Fibroblast of lung (primary cell): ENCODE measurements at regions not wholly inside any gene's neighbourhood (a gene's known extent, or its start where the extent isn't known, plus 50 kb on each side); places are given as distances from the start of the nearest gene placed in this dataset.

Source experiments
- DNase-seq, 2 donors: peaks; one replicate each; pipeline versions ENCODE4 v3.0.0 to v3.0.0-alpha.2; 2010; ENCODE audit warnings: low read depth in 2 of 2
- H2AFZ ChIP-seq: 2 replicates; pipeline ENCODE4 v1.5.1; 2012; ENCODE audit warnings: low read length, control low read depth, inconsistent platforms
- H3K27ac ChIP-seq: 2 replicates; pipeline ENCODE4 v1.5.1; 2011; ENCODE audit warnings: low read length, control low read depth; ENCODE audit not compliant: insufficient read depth
- H3K27me3 ChIP-seq: 2 replicates; pipeline ENCODE4 v1.5.1; 2011; ENCODE audit warnings: mild to moderate bottlenecking, low read length; ENCODE audit not compliant: control insufficient read depth, insufficient read depth
- H3K36me3 ChIP-seq: 2 replicates; pipeline ENCODE4 v1.5.1; 2011; ENCODE audit warnings: low read length; ENCODE audit not compliant: control insufficient read depth, insufficient read depth
- H3K4me1 ChIP-seq: 2 replicates; pipeline ENCODE4 v1.5.1; 2011; ENCODE audit warnings: low read length; ENCODE audit not compliant: control insufficient read depth, insufficient read depth; ENCODE audit errors: extremely low read depth
- H3K4me2 ChIP-seq: 2 replicates; pipeline ENCODE4 v1.5.1; 2011; ENCODE audit warnings: low read length, control low read depth; ENCODE audit not compliant: insufficient read depth; ENCODE audit errors: extremely low read depth
- H3K4me3 ChIP-seq, 4 experiments: fragments of 200-600 bp in 1 of 4; sonication (generic) in 1 of 4; replicated peaks in 1 of 4; 2 replicates each; pipeline ENCODE4 v1.5.1; 2011 to 2016; ENCODE audit warnings: low read length in 4 of 4, low read depth in 3 of 4, mild to moderate bottlenecking in 3 of 4, control low read depth in 2 of 4, inconsistent platforms in 1 of 4, mixed read lengths in 1 of 4; ENCODE audit not compliant: insufficient read depth in 1 of 4; ENCODE audit errors: control extremely low read depth in 1 of 4
- H3K79me2 ChIP-seq: 2 replicates; pipeline ENCODE4 v1.5.1; 2012; ENCODE audit warnings: mild to moderate bottlenecking, low read length, inconsistent platforms; ENCODE audit not compliant: control insufficient read depth, insufficient read depth
- H3K9ac ChIP-seq: 2 replicates; pipeline ENCODE4 v1.5.1; 2011; ENCODE audit warnings: mild to moderate bottlenecking, low read length, control low read depth; ENCODE audit not compliant: insufficient read depth
- H3K9me3 ChIP-seq: 2 replicates; pipeline ENCODE4 v1.5.1; 2012; ENCODE audit warnings: low read depth, low read length; ENCODE audit not compliant: control insufficient read depth, insufficient read depth
- H4K20me1 ChIP-seq: 2 replicates; pipeline ENCODE4 v1.5.1; 2011; ENCODE audit warnings: low read length; ENCODE audit not compliant: control insufficient read depth, insufficient read depth; ENCODE audit errors: extremely low read depth
- EZH2 ChIP-seq: IDR thresholded peaks from 2 replicates; pipeline ENCODE4 v1.5.1; 2012; ENCODE audit warnings: low read length, control low read depth, mild to moderate bottlenecking; ENCODE audit errors: missing control alignments
- TF ChIP-seq, protein P1 (sequence below), 2 donors: IDR thresholded peaks in 1 of 2; conservative IDR thresholded peaks in 1 of 2; 1 replicate in 1 of 2; 2 replicates in 1 of 2; pipeline ENCODE4 v1.5.1; 2011 to 2012; ENCODE audit warnings: low read length in 2 of 2, control low read depth in 1 of 2, inconsistent platforms in 1 of 2, low read depth in 1 of 2, mild to moderate bottlenecking in 1 of 2

GRCh38 chr10:62652114-62652513, 152.4 kb upstream of the ADO start:
- Histone ChIP-seq H3K4me3 (no peak overlapping the region), H3K79me2 (no peaks in the 10 kb centered on the region), H3K9ac (no peak overlapping the region), H3K27ac (no peak overlapping the region), H3K4me2 (no peak overlapping the region), H3K27me3 (no peaks in the 10 kb centered on the region), H3K36me3 (no peaks in the 10 kb centered on the region), H4K20me1 (no peaks in the 10 kb centered on the region), H3K4me1 (no peaks in the 10 kb centered on the region), H2AFZ (no peak overlapping the region), H3K9me3 (no peaks in the 10 kb centered on the region)
- TF ChIP-seq EZH2: no peak
- TF ChIP-seq, protein P1, sequence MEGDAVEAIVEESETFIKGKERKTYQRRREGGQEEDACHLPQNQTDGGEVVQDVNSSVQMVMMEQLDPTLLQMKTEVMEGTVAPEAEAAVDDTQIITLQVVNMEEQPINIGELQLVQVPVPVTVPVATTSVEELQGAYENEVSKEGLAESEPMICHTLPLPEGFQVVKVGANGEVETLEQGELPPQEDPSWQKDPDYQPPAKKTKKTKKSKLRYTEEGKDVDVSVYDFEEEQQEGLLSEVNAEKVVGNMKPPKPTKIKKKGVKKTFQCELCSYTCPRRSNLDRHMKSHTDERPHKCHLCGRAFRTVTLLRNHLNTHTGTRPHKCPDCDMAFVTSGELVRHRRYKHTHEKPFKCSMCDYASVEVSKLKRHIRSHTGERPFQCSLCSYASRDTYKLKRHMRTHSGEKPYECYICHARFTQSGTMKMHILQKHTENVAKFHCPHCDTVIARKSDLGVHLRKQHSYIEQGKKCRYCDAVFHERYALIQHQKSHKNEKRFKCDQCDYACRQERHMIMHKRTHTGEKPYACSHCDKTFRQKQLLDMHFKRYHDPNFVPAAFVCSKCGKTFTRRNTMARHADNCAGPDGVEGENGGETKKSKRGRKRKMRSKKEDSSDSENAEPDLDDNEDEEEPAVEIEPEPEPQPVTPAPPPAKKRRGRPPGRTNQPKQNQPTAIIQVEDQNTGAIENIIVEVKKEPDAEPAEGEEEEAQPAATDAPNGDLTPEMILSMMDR (conservative IDR thresholded peaks at IDR 0.05 in 1 of 2, IDR thresholded peaks at IDR 0.05 in 1 of 2; ENCODE audit: low read depth in 1 of 2, low read length in 2 of 2): no peak
- DNase-seq: peak in 1 of 2 donors; percentile 82

DNA sequence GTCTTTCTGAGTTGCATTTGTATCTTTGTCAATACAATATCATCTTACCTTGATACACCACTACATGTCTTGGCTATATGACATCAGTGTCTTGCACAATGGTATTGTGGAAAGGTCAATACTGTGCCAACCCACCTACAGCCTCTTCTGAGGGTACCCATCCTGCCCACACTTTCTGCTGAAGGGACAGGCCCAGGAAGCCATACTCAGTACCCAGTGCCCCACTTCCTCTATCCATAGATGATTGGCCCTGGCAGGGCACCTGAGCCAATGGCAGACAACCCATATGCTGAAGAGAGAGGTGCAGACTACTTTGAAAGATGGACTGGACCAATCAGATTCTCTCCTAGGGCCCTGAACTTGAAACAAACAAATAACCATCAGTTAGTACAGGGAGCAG, 152.0 kb upstream of the ADO start:
- no peaks in the 10 kb centered on the region for H3K79me2 ChIP-seq
- H3K4me3 ChIP-seq: no peak overlapping the region
- no peak for DNase-seq
- no peaks in the 10 kb centered on the region for H4K20me1 ChIP-seq
- no peaks in the 10 kb centered on the region for H3K27me3 ChIP-seq
- H2AFZ ChIP-seq: no peak overlapping the region
- H3K27ac ChIP-seq: no peak overlapping the region
- no peak overlapping the region for H3K4me2 ChIP-seq
- TF ChIP-seq, protein P1 (conservative IDR thresholded peaks at IDR 0.05 in 1 of 2, IDR thresholded peaks at IDR 0.05 in 1 of 2; ENCODE audit: low read depth in 1 of 2, low read length in 2 of 2): no peak
- TF ChIP-seq EZH2: no peak
- H3K9me3 ChIP-seq: no peaks in the 10 kb centered on the region
- H3K4me1 ChIP-seq: no peaks in the 10 kb centered on the region
- no peaks in the 10 kb centered on the region for H3K36me3 ChIP-seq
- H3K9ac ChIP-seq: no peak overlapping the region

- H3K9ac ChIP-seq: no peak overlapping the region
- no peaks in the 10 kb centered on the region for H3K36me3 ChIP-seq
- DNase-seq: no peak
- H3K27me3 ChIP-seq: no peaks in the 10 kb centered on the region
- no peak overlapping the region for H3K4me3 ChIP-seq
- TF ChIP-seq, protein P1 (conservative IDR thresholded peaks at IDR 0.05 in 1 of 2, IDR thresholded peaks at IDR 0.05 in 1 of 2; ENCODE audit: low read depth in 1 of 2, low read length in 2 of 2): no peak
- TF ChIP-seq EZH2: no peak
- H4K20me1 ChIP-seq: no peaks in the 10 kb centered on the region
- no peaks in the 10 kb centered on the region for H3K9me3 ChIP-seq
- no peaks in the 10 kb centered on the region for H3K79me2 ChIP-seq
- no peaks in the 10 kb centered on the region for H3K4me1 ChIP-seq
- H3K4me2 ChIP-seq: no peak overlapping the region
- H3K27ac ChIP-seq: no peak overlapping the region
- H2AFZ ChIP-seq: no peak overlapping the region
These were observed 151.3 kb upstream of the ADO start for GRCh38 chr10:62653254-62653653.
